NCI-H146 treated with DMSO at 0.1 percent for 48 hours (cell line): ENCODE measurements at regions not wholly inside any gene's neighbourhood (a gene's known extent, or its start where the extent isn't known, plus 50 kb on each side); places are given as distances from the start of the nearest gene placed in this dataset.
"Not testable (repeated sequence)": the region's sequence is repeated elsewhere in the genome, so short reads cannot be mapped to it uniquely, and the experiment has no call there.

Experiments used
- DNase-seq: peaks from one replicate; lab custom pipeline; 2025; ENCODE audit not compliant: unreplicated experiment; lab: John Stamatoyannopoulos, UW

DNA sequence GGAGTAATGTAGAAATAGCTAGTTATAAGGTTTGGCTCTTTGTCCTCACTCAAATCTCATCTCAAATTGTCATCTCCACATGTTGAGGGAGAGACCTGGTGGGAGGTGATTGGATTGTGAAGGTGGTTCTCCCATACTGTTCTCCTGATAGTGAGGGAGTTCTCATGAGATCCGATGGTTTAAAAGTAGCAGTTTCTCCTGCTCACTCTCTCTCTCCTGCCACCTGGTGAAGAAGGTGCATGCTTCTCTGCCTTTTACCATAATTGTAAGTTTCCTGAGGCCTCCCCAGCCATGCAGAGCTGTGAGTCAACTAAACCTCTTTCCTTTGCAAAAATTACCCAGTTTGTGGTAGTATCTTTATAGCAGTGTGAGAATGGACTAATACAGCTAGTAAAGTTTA is 849.4 kb downstream of the DACH1 start:
- DNase-seq = no peak

DNA sequence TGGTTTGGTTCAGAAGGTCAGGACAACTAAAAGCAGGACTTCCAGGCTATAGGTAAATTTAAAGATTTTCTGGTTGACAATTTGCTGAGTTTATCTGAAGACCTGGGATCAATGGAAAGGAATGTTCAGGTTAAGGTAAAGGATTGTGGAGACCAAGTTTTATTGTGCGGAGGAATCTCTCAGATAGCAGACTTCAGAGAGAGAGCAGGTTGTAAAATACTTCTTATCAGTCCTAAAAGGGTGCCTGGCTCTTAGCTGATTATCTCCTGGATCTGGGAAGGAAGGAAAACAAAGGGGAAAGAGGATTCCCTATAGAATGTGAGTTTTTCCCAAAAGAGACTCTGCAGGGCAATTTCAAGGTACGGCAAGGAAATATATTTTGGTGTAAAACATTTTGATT is 851.5 kb downstream of the DACH1 start:
- no peak for DNase-seq

DNA sequence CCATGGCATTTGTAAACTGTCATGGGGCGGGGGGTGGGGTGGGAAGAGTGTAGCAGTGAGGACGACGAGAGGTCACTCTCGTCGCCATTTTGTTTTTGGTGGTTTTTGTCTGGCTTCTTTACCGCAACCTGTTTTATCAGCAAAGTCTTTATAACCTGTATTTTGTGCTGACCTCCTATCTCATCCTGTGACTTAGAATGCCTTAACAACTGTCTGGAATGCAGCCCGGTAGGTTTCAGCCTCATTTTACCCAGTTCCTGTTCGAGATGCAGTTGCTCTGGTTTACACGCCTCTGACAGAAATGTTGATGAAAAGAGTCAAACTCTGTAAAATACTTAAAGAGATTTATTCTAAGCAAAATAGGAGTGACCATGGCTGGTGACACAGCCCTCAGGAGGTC is 852.0 kb downstream of the DACH1 start:
- DNase-seq = no peak

DNA sequence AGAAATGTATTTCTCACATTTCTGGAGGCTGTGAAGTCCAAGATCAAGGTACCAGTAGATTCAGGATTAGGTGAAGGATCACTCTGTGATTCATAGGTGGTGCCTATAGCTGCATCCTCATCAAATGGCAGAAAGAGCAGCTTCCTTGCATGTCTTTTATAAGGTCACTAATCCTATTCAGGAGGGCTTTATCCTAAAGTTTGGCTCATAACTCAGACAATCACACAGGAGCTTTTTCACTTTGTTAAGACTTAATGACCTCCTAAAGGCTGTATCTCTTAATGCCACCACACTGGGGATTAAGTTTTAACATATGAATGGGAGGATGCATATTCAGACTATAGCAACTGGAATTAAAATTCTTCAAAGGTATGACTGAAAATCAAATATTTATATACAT is 861.1 kb downstream of the DACH1 start:
- no peak for DNase-seq

DNA sequence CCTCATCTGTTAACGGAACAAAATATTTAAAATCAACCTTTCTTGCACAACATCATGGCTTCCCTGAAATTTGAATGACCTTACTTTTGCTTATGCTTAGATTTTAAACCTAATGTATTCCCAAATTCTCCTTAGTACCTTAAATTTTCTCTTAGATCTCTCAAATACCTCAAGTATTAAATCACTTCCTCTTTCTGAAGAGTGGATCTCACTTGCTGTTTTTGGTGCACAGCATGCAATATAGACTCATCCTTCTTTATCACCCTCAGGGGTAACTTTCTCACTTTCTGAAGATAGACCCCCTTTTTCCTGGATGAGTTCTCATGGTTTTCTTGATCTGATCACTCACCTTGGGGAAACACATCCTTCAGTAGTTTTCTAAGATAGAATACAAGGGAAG is 871.7 kb downstream of the DACH1 start:
- DNase-seq = no peak

DNA sequence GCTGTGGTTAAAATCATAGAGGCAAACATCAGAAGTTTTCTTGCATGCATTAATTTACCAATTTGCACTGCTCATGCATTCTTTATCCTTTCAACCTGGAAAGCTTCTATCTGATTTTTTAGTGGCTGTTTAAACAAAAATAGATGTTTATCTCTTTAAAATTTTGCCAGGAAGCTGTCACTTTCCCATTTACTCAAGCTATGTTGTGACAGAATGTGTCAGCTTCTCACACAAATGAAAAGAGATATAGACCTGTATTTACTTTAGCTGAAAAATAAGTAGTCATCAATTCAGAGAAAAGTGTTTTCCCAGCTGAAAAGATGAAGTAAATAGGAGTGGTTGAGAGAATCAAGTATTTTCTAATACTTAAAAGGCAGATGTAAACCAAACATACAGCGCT is 872.8 kb downstream of the DACH1 start:
- no peak for DNase-seq

DNA sequence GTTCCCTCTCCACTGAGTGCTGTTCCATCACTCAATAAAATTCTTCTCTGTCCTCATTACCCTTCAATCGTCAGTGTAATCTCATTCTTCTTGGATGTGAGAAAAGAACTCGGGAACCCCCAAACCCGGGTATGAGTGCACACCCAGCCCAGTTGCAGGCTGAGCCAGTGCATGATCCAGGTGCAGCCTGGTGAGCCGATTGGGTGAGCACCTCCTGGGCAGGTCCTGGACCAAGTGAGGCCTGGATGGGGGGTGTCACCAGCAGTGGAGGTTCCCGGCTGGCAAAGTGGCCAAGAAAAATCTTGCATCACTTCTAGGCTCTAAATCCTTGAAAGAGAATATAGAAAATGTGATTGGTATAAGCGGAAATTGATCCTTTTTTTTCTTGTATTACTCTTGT is 878.8 kb upstream of the KLHL1 start:
- no peak for DNase-seq

DNA sequence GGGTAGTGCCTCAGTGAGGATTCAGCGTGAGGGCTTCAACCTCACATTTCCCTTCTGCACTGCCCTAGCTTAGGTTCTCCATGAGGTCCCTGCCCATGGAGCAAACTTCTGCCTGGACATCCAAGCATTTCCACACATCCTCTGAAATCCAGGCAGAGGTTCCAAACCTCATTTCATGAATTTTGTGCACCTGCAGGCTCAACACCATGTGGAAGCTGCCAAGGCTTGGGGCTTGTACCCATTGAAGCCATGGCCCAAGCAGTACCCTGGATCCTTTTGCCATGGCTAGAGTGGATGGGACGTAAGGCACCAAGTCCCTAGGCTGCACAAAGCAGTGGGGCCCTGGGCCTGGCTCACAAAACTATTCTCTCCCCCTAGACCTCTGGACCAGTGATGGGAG is 877.1 kb upstream of the KLHL1 start:
- no peak for DNase-seq

DNA sequence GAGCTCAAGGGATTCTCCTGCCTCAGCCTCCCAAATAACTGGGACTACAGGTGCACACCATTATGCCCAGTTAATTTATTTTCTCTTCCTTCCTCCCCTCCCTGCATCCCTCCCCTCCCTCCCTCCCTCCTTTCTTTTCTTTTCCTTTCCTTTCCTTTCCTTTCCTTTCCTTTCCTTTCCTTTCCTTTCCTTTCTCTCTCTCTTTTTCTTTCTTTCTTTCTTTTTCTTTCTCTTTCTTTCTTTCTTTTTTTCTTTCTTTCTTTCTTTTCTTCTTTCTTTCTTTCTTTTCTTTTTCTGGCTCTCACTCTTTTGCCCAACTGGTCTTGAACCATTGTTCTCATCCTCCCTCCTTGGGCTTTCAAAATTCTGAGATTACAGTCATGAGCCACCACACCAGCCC is 873.0 kb upstream of the KLHL1 start:
- DNase-seq = not testable (repeated sequence)

DNA sequence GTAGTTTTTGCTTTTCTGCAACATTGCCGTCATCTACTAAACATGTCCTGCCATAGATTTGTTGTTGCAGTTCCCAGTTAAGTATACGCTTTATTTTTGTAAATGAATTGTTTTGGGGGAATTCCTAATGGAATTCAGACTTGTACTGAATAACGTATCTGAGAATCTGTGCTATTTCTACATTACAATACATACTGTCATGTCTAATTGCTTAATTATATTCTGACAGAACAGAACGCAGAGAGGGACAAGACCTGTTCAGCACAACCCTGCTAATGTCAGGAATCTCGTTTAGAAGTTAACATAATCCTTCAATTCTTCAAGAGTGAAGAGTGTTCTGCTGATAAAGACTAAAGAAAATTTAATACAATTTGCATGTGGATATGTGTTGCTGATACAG is 861.1 kb upstream of the KLHL1 start:
- no peak for DNase-seq

DNA sequence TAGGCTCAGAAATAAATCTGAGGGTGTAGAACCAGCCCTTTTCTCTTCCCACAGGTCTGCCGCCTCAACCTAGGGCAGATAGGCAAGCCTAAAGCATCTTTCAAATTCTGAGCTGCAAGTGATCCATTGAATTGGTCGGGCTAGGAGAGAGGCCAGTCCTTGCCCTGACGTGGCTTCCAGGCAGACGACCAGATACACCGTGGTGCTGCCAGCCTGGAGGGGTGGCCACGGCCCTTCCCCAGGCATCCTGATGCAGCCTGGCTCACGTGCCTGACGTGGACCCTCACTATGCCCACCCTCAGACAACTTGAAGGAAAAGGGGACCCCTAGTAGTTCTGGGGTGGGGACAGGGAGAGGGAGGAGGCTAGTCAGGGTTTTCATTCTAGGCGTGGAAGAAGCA is 859.3 kb upstream of the KLHL1 start:
- no peak for DNase-seq

DNA sequence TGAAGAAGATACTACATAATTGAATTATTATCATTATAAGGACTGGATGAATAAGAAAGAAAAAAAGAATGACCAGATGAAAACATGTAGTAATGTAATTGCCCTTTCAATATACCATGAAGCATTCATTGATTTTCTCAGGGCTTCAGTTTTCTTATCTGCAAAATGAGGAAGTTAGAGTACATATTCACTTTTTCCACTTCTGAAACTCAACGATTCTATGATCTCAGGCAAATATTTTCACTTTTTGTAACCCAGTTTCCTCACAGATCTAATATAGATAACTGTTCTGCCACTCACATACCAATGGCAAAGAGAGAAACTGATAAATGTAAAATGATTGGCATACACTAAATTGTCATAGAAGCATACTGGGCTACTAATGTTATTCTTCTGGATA is 856.6 kb upstream of the KLHL1 start:
- DNase-seq = no peak

DNA sequence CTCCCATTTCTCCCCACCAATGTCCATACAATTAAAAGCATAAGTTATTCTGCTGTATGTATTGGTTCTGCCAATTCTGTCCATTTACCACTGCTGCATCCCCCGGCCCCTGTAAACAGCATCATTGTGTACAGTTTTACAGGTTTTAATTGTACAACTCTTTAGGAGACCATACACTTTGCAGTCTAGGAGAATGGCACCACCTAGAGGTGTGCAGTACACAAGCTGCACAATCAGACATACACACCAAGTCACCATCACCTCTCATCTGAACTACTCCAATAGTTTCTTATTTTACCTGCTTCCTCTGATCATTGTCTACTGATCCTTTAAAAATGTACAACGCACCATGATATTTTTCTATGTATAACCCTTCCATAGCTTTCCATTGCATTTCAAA is 855.9 kb upstream of the KLHL1 start:
- DNase-seq = peak; percentile 76

DNA sequence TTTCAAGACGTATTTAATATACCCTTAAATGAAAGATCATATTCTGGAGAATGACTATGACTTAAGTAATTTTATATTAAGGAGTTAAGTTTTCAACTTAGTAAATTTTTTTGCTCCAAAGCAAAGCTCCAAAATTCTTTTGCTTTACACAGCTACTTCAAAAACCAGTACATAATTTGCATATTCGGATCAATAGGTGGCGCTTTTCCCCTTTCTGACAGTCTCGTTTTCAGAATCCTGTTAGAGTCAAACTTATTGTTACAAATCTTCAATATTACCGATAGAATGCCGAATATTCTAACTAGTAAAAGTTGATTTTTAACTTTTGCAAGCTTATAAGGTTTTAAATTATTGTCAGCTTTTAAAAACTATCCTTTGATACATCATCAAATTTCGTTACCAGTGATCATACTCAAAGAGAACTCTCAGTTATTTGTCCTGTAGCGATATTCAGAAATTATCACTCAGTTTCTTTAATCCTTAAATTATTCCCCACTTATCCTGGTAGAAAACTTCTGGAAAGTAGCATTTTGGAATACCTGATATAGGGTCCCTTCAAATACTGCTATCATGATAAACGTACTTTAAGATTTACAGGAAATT is 852.7 kb upstream of the KLHL1 start:
- no peak for DNase-seq

DNA sequence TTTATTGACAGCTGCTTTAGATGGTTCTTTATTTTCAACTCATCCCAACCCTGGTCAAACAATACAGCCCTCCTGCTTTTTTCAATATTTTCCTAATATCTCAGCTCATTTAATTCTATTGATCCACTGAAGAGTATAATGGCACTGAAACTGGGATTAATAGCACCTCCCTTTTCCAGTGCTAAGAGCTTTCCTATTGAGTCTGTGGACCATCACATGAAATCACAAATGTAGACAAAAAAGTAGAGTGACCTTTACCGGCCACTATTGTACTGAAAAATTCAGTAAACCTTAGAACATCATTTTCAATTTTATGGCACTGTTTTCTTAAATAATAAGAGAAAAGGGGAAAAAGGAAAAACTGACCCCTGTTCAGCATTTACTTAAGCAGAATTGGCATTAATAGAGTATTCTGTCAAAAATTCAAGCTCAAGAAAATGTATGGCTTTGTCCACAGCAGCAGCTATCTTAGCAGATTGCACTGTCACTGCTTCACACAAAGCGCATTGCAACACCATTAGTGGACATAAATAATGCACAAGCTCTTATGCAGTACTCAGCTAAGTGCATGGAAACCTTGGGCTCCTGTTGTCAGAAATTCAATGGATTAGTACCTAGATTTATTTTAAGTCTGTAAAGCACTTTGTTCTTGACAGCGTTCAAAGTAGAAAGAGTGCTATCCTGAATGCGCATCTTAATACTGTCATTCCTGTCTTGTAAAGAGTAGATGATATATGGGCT is 851.0 kb upstream of the KLHL1 start:
- DNase-seq = peak; percentile 27

DNA sequence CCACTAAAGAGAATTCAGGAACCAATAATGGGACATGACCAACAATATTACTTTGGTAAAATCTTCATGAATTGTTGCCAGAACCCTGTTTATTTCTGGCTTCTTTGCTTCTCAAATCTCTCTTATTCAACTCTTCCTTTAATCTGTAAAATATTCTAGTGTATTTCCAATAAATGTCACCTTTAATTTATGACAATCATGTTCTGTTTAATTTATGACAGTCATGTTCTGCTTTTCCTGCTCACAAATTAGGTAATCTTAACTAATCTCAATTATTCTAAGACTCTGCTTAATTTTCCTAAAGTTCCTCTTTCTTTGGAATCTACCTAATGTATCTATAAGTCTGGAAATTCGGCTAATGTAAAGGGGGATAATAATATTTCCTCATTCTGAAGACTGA is 847.6 kb upstream of the KLHL1 start:
- no peak for DNase-seq

DNA sequence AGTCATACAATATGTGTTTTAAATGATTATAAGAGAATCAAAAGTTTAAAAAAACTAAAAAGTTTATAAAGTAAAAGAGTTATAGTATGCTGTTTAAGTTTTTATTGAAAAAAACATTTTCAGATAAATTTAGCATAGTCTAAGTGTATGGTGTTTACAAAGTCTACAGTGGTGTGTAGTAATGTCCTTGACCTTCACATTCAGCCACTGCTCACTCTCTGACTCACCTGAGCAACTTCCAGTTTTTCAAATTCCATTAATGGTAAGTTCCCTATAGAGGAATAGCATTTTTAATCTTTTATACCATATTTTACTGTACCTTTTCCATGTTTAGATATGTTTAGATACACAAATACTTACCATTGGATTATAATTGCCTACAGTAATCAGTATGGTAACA is 842.4 kb upstream of the KLHL1 start:
- DNase-seq = no peak

DNA sequence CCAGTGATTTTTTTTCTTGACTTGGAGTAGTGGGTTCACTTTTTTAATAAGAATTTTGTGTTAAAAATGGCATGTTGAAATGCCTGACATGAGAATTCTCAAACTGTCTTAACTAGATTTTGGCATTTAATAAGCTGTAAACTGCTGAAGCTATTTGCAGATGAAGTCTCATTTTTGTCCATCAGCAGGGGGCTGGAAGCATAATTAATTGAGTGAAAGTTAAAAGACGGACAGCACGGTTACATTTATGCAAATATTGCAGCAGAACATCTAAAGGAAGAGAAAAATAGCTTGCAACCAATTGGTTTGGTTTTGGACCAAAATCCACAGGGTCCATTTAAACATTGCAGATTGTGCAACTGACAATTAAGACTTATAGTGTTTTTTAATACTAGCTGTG is 837.3 kb upstream of the KLHL1 start:
- DNase-seq = peak; percentile 57

DNA sequence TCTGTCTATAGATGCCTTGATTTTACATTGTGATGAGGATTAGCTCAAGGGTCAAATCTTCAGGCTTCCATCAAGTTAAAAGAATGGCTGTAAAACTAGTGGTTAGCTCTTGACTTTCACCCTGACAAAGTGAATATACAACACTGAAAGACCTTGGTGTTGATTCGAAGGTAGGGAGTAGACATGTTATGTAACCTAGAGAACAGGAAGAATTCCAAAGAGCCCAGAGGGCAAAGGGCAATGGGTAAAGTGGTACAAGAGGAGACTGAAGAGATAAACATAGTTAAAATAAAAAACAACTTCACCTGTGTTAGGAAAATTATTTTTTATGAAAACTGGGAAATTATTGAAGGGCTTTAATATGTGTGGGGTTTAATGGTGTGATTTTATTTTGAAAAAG is 833.2 kb upstream of the KLHL1 start:
- DNase-seq = no peak

DNA sequence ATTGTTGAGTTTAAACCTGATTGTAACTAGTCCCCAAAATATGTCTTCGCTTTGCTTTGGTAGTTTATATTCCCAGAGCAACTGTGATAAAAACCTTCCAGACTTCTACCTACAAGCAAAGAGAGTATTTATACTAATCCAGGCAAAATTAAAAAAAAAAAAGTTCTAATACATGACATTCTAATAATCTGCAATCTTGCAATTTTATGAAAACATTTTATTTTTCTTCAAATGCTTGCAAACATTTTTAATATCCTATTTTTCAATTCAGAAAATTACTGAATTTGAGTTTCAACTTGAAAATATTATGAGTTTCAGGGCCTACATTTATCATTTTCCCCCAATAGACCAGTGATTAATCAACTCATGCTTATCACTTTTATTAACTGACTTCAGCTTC is 830.2 kb upstream of the KLHL1 start:
- no peak for DNase-seq

DNA sequence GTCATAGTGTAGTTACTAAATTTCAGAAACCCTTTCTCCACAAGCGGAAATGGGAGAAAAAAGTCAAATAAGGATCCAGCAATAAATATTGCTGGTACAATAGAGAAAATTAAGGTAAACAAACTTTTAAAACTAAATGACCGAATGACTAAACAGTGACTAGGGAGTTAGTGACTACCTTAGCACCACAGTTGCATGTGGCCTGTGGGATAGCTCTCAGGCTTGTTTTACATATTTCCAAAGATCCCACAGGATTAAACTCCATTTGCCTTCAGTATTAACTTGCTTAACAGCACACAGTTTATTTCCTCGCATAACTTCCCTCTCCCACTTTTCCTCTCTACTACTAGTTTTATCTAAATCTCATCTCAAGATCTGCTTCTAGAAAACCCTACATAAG is 824.3 kb upstream of the KLHL1 start:
- DNase-seq = no peak

DNA sequence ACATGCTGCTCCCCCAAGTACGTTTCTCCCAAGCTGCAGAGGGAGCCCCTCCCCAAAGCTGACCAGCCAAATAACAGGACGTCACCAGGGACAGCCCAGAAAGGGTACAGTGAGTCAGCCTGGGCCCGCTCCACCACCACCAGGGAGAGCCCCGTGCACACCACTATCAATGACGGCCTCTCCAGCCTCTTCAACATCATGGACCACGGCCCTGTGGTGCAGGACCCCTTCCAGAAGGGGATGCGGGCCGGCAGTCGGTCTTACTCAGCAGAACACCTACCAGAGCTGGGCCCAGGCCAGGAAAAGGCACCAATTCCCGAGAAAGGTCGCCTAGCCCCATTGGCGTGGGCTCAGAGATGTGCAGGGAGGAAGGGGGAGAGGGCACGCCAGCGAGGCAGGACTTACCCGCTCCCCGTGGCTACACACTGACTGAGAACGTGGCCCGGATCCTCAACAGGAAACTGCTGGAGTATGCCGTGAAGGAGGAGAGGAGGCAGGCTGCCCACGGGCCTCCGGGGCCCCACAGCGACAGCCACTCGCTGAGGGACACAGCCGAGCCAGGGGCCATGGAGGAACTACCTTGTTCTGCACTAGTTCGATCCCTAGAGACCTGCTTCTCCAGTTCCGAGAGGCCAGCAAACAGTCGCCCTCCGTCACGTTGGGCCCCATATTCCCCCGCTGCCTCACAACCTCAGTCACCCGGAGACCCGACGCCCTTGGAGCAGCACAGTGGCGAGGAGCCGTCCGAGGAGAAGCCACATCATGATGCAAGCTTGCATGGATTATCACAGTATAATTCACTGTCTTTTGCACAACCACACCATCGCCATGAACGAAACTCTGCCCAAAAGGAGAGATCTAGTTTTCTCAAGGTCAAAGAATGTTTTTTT is 815.9 kb upstream of the KLHL1 start:
- no peak for DNase-seq
